Endodermal cell (in vitro differentiated cells): ENCODE measurements at regions not wholly inside any gene's neighbourhood (a gene's known extent, or its start where the extent isn't known, plus 50 kb on each side); places are given as distances from the start of the nearest gene placed in this dataset.

Experiments
- DNase-seq: peaks from one replicate; pipeline ENCODE4 v3.0.0-alpha.2; 2017
- H3K27ac ChIP-seq: 2 replicates; pipeline ENCODE4 v1.5.1; 2013; ENCODE audit warnings: mild to moderate bottlenecking, low read depth, low read length, moderate library complexity
- H3K27me3 ChIP-seq: 2 replicates; pipeline ENCODE4 v1.6.1; 2013; ENCODE audit warnings: mild to moderate bottlenecking, low read length, moderate library complexity; ENCODE audit not compliant: insufficient read depth, control insufficient read depth, poor library complexity, severe bottlenecking
- H3K36me3 ChIP-seq: 2 replicates; pipeline ENCODE4 v1.7.0; 2013; ENCODE audit warnings: mild to moderate bottlenecking, low read length, moderate library complexity; ENCODE audit not compliant: control insufficient read depth, insufficient read depth
- H3K4me1 ChIP-seq: one replicate; pipeline ENCODE4 v1.7.0; 2013; ENCODE audit warnings: low read length; ENCODE audit not compliant: control insufficient read depth, insufficient read depth
- H3K4me3 ChIP-seq: 2 replicates; pipeline ENCODE4 v1.5.1; 2013; ENCODE audit warnings: mild to moderate bottlenecking, low read length, moderate library complexity
- H3K9ac ChIP-seq: 2 replicates; pipeline ENCODE4 v1.6.1; 2013; ENCODE audit warnings: mild to moderate bottlenecking, low read length, moderate library complexity; ENCODE audit not compliant: poor library complexity, severe bottlenecking; ENCODE audit errors: extremely low read depth
- H3K9me3 ChIP-seq: 2 replicates; pipeline ENCODE4 v1.6.1; 2013; ENCODE audit warnings: mild to moderate bottlenecking, low read length, moderate library complexity; ENCODE audit not compliant: control insufficient read depth
- H3K27ac Mint-ChIP-seq: 2 replicates; pipeline ENCODE4 v1.8.0; 2020; ENCODE audit warnings: mixed read lengths
- H3K27me3 Mint-ChIP-seq: 2 replicates; pipeline ENCODE4 v1.8.0; 2021; ENCODE audit warnings: mild to moderate bottlenecking, mixed read lengths; ENCODE audit not compliant: insufficient read depth
- H3K36me3 Mint-ChIP-seq: 2 replicates; pipeline ENCODE4 v1.8.0; 2020; ENCODE audit warnings: low read depth, mixed read lengths
- H3K4me1 Mint-ChIP-seq: 2 replicates; pipeline ENCODE4 v1.8.0; 2020; ENCODE audit warnings: mixed read lengths
- H3K4me3 Mint-ChIP-seq: 2 replicates; pipeline ENCODE4 v1.8.0; 2020; ENCODE audit warnings: mild to moderate bottlenecking, moderate library complexity, mixed read lengths
- H3K9me3 Mint-ChIP-seq: 2 replicates; pipeline ENCODE4 v1.8.0; 2020; ENCODE audit warnings: mild to moderate bottlenecking, mixed read lengths
- WGBS, 2 experiments: methylation state at CpG; one replicate each; pipeline versions ENCODE4 v1.1.5 to v1.1.7; 2013; ENCODE audit warnings: missing lambda C conversion rate in 2 of 2, mixed read lengths in 1 of 2; ENCODE audit not compliant: insufficient coverage in 1 of 2, insufficient read length in 1 of 2; 5-methylcytosine and 5-hydroxymethylcytosine counted together
- TF ChIP-seq, protein P1 (sequence below): fragments of 200-600 bp; sonication (generic); conservative IDR thresholded peaks from 2 replicates; pipeline ENCODE4 v1.5.0; 2021; ENCODE audit warnings: antibody characterized with exemption, mild to moderate bottlenecking

DNA sequence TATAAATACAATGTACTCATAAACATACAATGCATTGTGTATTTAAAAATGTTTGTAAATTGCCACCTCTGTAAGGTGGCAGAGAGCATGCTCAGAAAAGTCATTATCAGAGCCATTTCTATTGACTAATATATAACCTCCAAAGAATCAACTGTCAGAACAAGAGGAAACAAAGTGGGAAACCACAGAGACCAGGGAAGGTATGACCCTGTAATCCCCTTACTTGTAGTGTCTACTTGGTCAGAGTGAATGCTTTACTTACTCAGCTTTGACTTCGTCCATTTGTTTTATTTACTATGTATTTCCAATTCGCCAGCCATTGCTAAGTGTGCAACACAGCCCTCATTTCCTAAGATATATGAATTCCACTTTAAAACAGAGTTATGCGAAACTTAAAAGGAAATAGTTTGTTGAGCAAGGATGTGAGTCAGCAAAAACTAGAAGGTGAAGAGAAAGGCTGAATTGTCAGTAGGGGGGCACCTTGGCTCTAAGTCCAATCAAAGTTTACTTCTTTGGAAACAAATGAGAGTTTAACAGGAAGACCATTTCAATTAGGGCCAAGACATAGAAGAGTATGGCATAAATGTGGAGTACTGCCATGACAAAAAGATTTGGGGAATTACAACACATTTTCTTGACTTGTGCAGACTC is 671.7 kb upstream of the PTBP2 start:
- Histone ChIP-seq H3K27ac (no peak overlapping the region), H3K27me3 (no peaks in the 10 kb centered on the region), H3K9ac (no peak overlapping the region), H3K4me1 (no peaks in the 10 kb centered on the region), H3K9me3 (no peaks in the 10 kb centered on the region), H3K36me3 (no peaks in the 10 kb centered on the region), H3K4me3 (no peak overlapping the region)
- no peak for DNase-seq
- Mint-ChIP-seq H3K36me3 (peaks cover 5% of the 10 kb centered on the region), H3K27ac (no peak overlapping the region), H3K9me3 (peaks cover 12% of the 10 kb centered on the region), H3K4me3 (no peak overlapping the region), H3K4me1 (no peaks in the 10 kb centered on the region), H3K27me3 (no peaks in the 10 kb centered on the region)
- TF ChIP-seq, protein P1, sequence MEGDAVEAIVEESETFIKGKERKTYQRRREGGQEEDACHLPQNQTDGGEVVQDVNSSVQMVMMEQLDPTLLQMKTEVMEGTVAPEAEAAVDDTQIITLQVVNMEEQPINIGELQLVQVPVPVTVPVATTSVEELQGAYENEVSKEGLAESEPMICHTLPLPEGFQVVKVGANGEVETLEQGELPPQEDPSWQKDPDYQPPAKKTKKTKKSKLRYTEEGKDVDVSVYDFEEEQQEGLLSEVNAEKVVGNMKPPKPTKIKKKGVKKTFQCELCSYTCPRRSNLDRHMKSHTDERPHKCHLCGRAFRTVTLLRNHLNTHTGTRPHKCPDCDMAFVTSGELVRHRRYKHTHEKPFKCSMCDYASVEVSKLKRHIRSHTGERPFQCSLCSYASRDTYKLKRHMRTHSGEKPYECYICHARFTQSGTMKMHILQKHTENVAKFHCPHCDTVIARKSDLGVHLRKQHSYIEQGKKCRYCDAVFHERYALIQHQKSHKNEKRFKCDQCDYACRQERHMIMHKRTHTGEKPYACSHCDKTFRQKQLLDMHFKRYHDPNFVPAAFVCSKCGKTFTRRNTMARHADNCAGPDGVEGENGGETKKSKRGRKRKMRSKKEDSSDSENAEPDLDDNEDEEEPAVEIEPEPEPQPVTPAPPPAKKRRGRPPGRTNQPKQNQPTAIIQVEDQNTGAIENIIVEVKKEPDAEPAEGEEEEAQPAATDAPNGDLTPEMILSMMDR = no peak
- 83 to 89% methylated on average over 1 to 3 of the region's 3 CpGs for WGBS, 2 experiments

DNA sequence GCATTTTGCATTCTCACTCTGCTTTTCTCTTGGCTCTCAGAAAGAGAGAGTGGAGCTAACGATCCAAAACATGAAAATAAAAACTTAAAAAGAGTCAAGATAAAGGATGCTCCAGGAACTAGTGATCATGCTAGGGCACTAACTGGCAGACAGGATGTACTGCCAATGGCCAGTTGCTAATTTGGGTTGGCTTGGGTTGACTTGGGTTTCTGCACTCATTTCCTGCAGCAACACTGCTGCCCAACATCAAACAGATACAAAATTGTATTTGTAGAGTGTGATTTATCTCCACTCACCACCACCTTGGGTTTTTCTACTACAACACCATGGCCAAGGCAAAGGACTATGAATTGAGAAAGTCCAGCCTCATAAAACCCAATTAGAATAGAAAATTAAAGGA is 662.3 kb upstream of the PTBP2 start:
- Histone ChIP-seq H3K27ac (no peak overlapping the region), H3K9me3 (peaks cover 15% of the 10 kb centered on the region), H3K36me3 (no peaks in the 10 kb centered on the region), H3K4me3 (no peak overlapping the region), H3K4me1 (no peaks in the 10 kb centered on the region), H3K27me3 (no peaks in the 10 kb centered on the region), H3K9ac (no peak overlapping the region)
- H3K4me1 Mint-ChIP-seq = peaks cover 7% of the 10 kb centered on the region
- no peak for DNase-seq
- no peaks in the 10 kb centered on the region for H3K27me3 Mint-ChIP-seq
- peaks cover 39% of the 10 kb centered on the region for H3K9me3 Mint-ChIP-seq
- H3K4me3 Mint-ChIP-seq = no peak overlapping the region
- peaks cover 8% of the 10 kb centered on the region for H3K36me3 Mint-ChIP-seq
- H3K27ac Mint-ChIP-seq = no peak overlapping the region
- WGBS, 2 experiments = 89% methylated on average over 1 of the region's 1 CpG; no CpG with 5 or more reads in 1 of the 2 experiments
- TF ChIP-seq, protein P1 = no peak

DNA sequence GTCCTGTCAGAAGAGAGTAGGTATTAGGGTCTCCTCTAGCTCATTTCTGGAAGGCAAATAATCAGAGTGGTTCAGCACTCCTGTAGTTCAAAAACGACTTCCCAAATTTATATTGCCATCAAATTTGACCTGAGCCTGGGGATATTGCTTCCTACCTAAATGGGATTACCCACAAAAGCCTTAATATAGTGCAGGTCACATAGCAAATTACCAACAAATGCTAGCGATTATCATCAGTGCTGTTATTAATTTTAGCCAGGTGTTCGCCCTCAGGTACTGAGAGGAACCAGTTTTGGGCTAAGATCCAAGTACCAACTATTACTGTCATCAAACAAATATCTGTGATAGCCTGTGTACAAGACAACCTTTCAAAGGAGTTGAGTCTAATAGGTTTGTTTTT is 661.8 kb upstream of the PTBP2 start:
- no peak overlapping the region for H3K4me3 ChIP-seq
- 92% methylated on average over 3 of the region's 3 CpGs for WGBS, 2 experiments
- no peak for DNase-seq
- H3K27ac ChIP-seq = no peak overlapping the region
- peaks cover 15% of the 10 kb centered on the region for H3K9me3 ChIP-seq
- Mint-ChIP-seq H3K4me1 (peaks cover 7% of the 10 kb centered on the region), H3K4me3 (no peak overlapping the region), H3K27me3 (no peaks in the 10 kb centered on the region), H3K9me3 (peaks cover 35% of the 10 kb centered on the region), H3K36me3 (peaks cover 7% of the 10 kb centered on the region), H3K27ac (no peak overlapping the region)
- H3K27me3 ChIP-seq = no peaks in the 10 kb centered on the region
- TF ChIP-seq, protein P1 = no peak
- H3K9ac ChIP-seq = no peak overlapping the region
- no peaks in the 10 kb centered on the region for H3K36me3 ChIP-seq
- H3K4me1 ChIP-seq = no peaks in the 10 kb centered on the region
